WTC11 (cell line): ENCODE measurements at regions not wholly inside any gene's neighbourhood (a gene's known extent, or its start where the extent isn't known, plus 50 kb on each side); places are given as distances from the start of the nearest gene placed in this dataset.

Experiments used
- ATAC-seq: fragments of 200-7000 bp; cut with Tn5 transposase; 2 replicates; pipeline ENCODE4 v1.10.0; 2021; ENCODE audit warnings: mild to moderate bottlenecking, moderate library complexity
- CTCF ChIA-PET: fragments of 300-600 bp; sonication (Branson Sonifier 250); formaldehyde crosslinking; loops from one replicate; lab custom pipeline; 2021; ENCODE audit warnings: antibody characterized with exemption; lab: Charles Lee
- POLR2A ChIA-PET: fragments of 350-600 bp; sonication (Branson Sonifier 250); formaldehyde crosslinking; loops from one replicate; lab custom pipeline; 2021; ENCODE audit warnings: antibody characterized with exemption; lab: Charles Lee
- DNase-seq: peaks from one replicate; pipeline ENCODE4 v3.0.0; 2021; ENCODE audit warnings: low spot score
- H3K27ac Mint-ChIP-seq: 2 replicates; pipeline ENCODE4 v1.8.0; 2021; ENCODE audit warnings: mixed read lengths
- H3K27me3 Mint-ChIP-seq: 2 replicates; pipeline ENCODE4 v1.8.0; 2021; ENCODE audit warnings: low read depth, mild to moderate bottlenecking, moderate library complexity, mixed read lengths
- H3K36me3 Mint-ChIP-seq: 2 replicates; pipeline ENCODE4 v1.8.0; 2021; ENCODE audit warnings: mixed read lengths
- H3K4me1 Mint-ChIP-seq: 2 replicates; pipeline ENCODE4 v1.8.0; 2022; ENCODE audit warnings: mixed read lengths
- H3K4me3 Mint-ChIP-seq: 2 replicates; pipeline ENCODE4 v1.8.0; 2021; ENCODE audit warnings: mild to moderate bottlenecking, moderate library complexity, mixed read lengths
- H3K9me3 Mint-ChIP-seq: 2 replicates; pipeline ENCODE4 v1.8.0; 2021; ENCODE audit warnings: mixed read lengths
- ATF1 ChIP-seq: sonication (generic); formaldehyde crosslinking; IDR thresholded peaks from 2 replicates; pipeline ENCODE4 v1.8.1; 2023; ENCODE audit warnings: mild to moderate bottlenecking, moderate library complexity, missing genetic modification reagents
- CBFB ChIP-seq: sonication (generic); formaldehyde crosslinking; IDR thresholded peaks from 2 replicates; pipeline ENCODE4 v1.8.1; 2022; ENCODE audit warnings: mild to moderate bottlenecking, low read depth, missing genetic modification reagents
- CREB1 ChIP-seq: sonication (generic); formaldehyde crosslinking; IDR thresholded peaks from 2 replicates; pipeline ENCODE4 v1.8.0; 2023; ENCODE audit warnings: mild to moderate bottlenecking, missing genetic modification reagents
- FOXJ3 ChIP-seq: sonication (generic); formaldehyde crosslinking; IDR thresholded peaks from 2 replicates; pipeline ENCODE4 v1.9.0; 2021; ENCODE audit warnings: missing genetic modification reagents, mild to moderate bottlenecking, borderline replicate concordance
- FOXK1 ChIP-seq: sonication (generic); formaldehyde crosslinking; IDR thresholded peaks from 2 replicates; pipeline ENCODE4 v1.8.0; 2022; ENCODE audit warnings: mild to moderate bottlenecking, moderate library complexity, missing genetic modification reagents
- FOXP1 ChIP-seq: sonication (generic); formaldehyde crosslinking; IDR thresholded peaks from 2 replicates; pipeline ENCODE4 v1.8.0; 2022; ENCODE audit warnings: missing genetic modification reagents, mild to moderate bottlenecking, moderate library complexity, borderline replicate concordance
- IRF2 ChIP-seq: sonication (generic); formaldehyde crosslinking; IDR thresholded peaks from 2 replicates; pipeline ENCODE4 v1.8.0; 2022; ENCODE audit warnings: low read depth, missing genetic modification reagents, borderline replicate concordance
- JAZF1 ChIP-seq: fragments of 250-450 bp; sonication (Bioruptor Pico); IDR thresholded peaks from 2 replicates; pipeline ENCODE4 v1.9.0; 2021; ENCODE audit warnings: moderate library complexity, mild to moderate bottlenecking, inconsistent platforms
- NFE2L1 ChIP-seq: sonication (generic); formaldehyde crosslinking; IDR thresholded peaks from 2 replicates; pipeline ENCODE4 v1.8.1; 2023; ENCODE audit warnings: missing genetic modification reagents
- NR1H2 ChIP-seq: sonication (generic); formaldehyde crosslinking; IDR thresholded peaks from 2 replicates; pipeline ENCODE4 v1.9.0; 2021; ENCODE audit warnings: mild to moderate bottlenecking, moderate library complexity, missing genetic modification reagents
- NR3C1 ChIP-seq: sonication (generic); formaldehyde crosslinking; conservative IDR thresholded peaks from 2 replicates; pipeline ENCODE4 v1.8.1; 2023; ENCODE audit warnings: low read depth, mild to moderate bottlenecking, missing genetic modification reagents
- OVOL2 ChIP-seq: fragments of 250-450 bp; sonication (Bioruptor Pico); IDR thresholded peaks from 2 replicates; pipeline ENCODE4 v1.9.0; 2021; ENCODE audit warnings: mild to moderate bottlenecking, borderline replicate concordance
- PRRX2 ChIP-seq: fragments of 250-450 bp; sonication (Bioruptor Pico); IDR thresholded peaks from 2 replicates; pipeline ENCODE4 v1.8.0; 2021; ENCODE audit warnings: mild to moderate bottlenecking
- SMAD4 ChIP-seq: sonication (generic); formaldehyde crosslinking; IDR thresholded peaks from 2 replicates; pipeline ENCODE4 v1.8.0; 2022; ENCODE audit warnings: mild to moderate bottlenecking, missing genetic modification reagents
- TP53 ChIP-seq: sonication (generic); formaldehyde crosslinking; IDR thresholded peaks from 2 replicates; pipeline ENCODE4 v1.8.1; 2023; ENCODE audit warnings: mild to moderate bottlenecking, missing genetic modification reagents
- ZNF396 ChIP-seq: fragments of 250-450 bp; sonication (Bioruptor Pico); IDR thresholded peaks from 2 replicates; pipeline ENCODE4 v1.8.0; 2021; ENCODE audit warnings: mild to moderate bottlenecking, moderate library complexity, borderline replicate concordance
- TF ChIP-seq, protein P1 (sequence below): sonication (generic); formaldehyde crosslinking; IDR thresholded peaks from 2 replicates; pipeline ENCODE4 v1.8.1; 2023; ENCODE audit warnings: mild to moderate bottlenecking, missing genetic modification reagents, borderline replicate concordance
- TF ChIP-seq, protein P2 (sequence below): sonication (generic); formaldehyde crosslinking; IDR thresholded peaks from 2 replicates; pipeline ENCODE4 v1.8.0; 2023; ENCODE audit warnings: mild to moderate bottlenecking, missing genetic modification reagents
- TF ChIP-seq, protein P3 (sequence below): sonication (generic); formaldehyde crosslinking; IDR thresholded peaks from 2 replicates; pipeline ENCODE4 v1.8.0; 2023; ENCODE audit warnings: missing genetic modification reagents, mild to moderate bottlenecking, borderline replicate concordance
- TF ChIP-seq, protein P4 (sequence below): sonication (generic); formaldehyde crosslinking; IDR thresholded peaks from 2 replicates; pipeline ENCODE4 v1.8.1; 2023; ENCODE audit warnings: mild to moderate bottlenecking, missing genetic modification reagents
- TF ChIP-seq, protein P5 (sequence below): sonication (generic); formaldehyde crosslinking; IDR thresholded peaks from 2 replicates; pipeline ENCODE4 v1.8.1; 2022; ENCODE audit warnings: mild to moderate bottlenecking, moderate library complexity, missing genetic modification reagents
- TF ChIP-seq, protein P6 (sequence below): sonication (generic); formaldehyde crosslinking; IDR thresholded peaks from 2 replicates; pipeline ENCODE4 v1.8.1; 2022; ENCODE audit warnings: low read depth, missing genetic modification reagents, borderline replicate concordance
- TF ChIP-seq, protein P7 (sequence below): sonication (generic); formaldehyde crosslinking; IDR thresholded peaks from 2 replicates; pipeline ENCODE4 v1.8.0; 2022; ENCODE audit warnings: mild to moderate bottlenecking, missing genetic modification reagents

DNA sequence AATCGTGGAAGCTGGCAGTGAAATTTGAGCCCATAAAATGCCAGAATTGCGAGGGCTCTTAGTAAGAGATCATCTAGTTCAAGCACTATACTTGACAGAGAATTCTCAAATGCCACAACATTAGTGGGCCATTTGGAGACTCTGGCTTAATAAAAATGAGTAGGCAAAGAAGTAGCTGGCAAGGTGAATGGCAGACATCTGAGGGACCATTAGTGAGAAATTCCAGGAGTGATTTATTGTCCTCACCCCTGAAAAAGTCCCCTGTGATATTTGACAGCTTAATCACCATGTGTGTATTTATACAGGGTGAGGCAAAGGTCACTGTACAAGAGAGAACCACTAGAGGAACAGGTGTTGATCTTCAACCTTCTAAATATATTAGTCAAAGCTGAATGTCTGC is 207.5 kb downstream of the CHRDL1 start (continued):
- TF ChIP-seq, protein P1, sequence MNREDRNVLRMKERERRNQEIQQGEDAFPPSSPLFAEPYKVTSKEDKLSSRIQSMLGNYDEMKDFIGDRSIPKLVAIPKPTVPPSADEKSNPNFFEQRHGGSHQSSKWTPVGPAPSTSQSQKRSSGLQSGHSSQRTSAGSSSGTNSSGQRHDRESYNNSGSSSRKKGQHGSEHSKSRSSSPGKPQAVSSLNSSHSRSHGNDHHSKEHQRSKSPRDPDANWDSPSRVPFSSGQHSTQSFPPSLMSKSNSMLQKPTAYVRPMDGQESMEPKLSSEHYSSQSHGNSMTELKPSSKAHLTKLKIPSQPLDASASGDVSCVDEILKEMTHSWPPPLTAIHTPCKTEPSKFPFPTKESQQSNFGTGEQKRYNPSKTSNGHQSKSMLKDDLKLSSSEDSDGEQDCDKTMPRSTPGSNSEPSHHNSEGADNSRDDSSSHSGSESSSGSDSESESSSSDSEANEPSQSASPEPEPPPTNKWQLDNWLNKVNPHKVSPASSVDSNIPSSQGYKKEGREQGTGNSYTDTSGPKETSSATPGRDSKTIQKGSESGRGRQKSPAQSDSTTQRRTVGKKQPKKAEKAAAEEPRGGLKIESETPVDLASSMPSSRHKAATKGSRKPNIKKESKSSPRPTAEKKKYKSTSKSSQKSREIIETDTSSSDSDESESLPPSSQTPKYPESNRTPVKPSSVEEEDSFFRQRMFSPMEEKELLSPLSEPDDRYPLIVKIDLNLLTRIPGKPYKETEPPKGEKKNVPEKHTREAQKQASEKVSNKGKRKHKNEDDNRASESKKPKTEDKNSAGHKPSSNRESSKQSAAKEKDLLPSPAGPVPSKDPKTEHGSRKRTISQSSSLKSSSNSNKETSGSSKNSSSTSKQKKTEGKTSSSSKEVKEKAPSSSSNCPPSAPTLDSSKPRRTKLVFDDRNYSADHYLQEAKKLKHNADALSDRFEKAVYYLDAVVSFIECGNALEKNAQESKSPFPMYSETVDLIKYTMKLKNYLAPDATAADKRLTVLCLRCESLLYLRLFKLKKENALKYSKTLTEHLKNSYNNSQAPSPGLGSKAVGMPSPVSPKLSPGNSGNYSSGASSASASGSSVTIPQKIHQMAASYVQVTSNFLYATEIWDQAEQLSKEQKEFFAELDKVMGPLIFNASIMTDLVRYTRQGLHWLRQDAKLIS = no peak
- TF ChIP-seq, protein P2, sequence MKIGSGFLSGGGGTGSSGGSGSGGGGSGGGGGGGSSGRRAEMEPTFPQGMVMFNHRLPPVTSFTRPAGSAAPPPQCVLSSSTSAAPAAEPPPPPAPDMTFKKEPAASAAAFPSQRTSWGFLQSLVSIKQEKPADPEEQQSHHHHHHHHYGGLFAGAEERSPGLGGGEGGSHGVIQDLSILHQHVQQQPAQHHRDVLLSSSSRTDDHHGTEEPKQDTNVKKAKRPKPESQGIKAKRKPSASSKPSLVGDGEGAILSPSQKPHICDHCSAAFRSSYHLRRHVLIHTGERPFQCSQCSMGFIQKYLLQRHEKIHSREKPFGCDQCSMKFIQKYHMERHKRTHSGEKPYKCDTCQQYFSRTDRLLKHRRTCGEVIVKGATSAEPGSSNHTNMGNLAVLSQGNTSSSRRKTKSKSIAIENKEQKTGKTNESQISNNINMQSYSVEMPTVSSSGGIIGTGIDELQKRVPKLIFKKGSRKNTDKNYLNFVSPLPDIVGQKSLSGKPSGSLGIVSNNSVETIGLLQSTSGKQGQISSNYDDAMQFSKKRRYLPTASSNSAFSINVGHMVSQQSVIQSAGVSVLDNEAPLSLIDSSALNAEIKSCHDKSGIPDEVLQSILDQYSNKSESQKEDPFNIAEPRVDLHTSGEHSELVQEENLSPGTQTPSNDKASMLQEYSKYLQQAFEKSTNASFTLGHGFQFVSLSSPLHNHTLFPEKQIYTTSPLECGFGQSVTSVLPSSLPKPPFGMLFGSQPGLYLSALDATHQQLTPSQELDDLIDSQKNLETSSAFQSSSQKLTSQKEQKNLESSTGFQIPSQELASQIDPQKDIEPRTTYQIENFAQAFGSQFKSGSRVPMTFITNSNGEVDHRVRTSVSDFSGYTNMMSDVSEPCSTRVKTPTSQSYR (CRISPR knock-in tag) = no peak
- TF ChIP-seq, protein P3, sequence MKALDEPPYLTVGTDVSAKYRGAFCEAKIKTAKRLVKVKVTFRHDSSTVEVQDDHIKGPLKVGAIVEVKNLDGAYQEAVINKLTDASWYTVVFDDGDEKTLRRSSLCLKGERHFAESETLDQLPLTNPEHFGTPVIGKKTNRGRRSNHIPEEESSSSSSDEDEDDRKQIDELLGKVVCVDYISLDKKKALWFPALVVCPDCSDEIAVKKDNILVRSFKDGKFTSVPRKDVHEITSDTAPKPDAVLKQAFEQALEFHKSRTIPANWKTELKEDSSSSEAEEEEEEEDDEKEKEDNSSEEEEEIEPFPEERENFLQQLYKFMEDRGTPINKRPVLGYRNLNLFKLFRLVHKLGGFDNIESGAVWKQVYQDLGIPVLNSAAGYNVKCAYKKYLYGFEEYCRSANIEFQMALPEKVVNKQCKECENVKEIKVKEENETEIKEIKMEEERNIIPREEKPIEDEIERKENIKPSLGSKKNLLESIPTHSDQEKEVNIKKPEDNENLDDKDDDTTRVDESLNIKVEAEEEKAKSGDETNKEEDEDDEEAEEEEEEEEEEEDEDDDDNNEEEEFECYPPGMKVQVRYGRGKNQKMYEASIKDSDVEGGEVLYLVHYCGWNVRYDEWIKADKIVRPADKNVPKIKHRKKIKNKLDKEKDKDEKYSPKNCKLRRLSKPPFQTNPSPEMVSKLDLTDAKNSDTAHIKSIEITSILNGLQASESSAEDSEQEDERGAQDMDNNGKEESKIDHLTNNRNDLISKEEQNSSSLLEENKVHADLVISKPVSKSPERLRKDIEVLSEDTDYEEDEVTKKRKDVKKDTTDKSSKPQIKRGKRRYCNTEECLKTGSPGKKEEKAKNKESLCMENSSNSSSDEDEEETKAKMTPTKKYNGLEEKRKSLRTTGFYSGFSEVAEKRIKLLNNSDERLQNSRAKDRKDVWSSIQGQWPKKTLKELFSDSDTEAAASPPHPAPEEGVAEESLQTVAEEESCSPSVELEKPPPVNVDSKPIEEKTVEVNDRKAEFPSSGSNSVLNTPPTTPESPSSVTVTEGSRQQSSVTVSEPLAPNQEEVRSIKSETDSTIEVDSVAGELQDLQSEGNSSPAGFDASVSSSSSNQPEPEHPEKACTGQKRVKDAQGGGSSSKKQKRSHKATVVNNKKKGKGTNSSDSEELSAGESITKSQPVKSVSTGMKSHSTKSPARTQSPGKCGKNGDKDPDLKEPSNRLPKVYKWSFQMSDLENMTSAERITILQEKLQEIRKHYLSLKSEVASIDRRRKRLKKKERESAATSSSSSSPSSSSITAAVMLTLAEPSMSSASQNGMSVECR (CRISPR knock-in tag) = no peak
- TF ChIP-seq IRF2 (CRISPR knock-in tag) (no peak), ZNF396 (CRISPR knock-in tag) (no peak), FOXK1 (CRISPR knock-in tag) (no peak), CBFB (CRISPR knock-in tag) (no peak), NR3C1 (CRISPR knock-in tag) (no peak), SMAD4 (CRISPR knock-in tag) (no peak), OVOL2 (CRISPR knock-in tag) (no peak), TP53 (no peak)
- TF ChIP-seq, protein P4, sequence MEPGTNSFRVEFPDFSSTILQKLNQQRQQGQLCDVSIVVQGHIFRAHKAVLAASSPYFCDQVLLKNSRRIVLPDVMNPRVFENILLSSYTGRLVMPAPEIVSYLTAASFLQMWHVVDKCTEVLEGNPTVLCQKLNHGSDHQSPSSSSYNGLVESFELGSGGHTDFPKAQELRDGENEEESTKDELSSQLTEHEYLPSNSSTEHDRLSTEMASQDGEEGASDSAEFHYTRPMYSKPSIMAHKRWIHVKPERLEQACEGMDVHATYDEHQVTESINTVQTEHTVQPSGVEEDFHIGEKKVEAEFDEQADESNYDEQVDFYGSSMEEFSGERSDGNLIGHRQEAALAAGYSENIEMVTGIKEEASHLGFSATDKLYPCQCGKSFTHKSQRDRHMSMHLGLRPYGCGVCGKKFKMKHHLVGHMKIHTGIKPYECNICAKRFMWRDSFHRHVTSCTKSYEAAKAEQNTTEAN (CRISPR knock-in tag) = no peak
- TF ChIP-seq, all 79 proteins: peak for 0

DNA sequence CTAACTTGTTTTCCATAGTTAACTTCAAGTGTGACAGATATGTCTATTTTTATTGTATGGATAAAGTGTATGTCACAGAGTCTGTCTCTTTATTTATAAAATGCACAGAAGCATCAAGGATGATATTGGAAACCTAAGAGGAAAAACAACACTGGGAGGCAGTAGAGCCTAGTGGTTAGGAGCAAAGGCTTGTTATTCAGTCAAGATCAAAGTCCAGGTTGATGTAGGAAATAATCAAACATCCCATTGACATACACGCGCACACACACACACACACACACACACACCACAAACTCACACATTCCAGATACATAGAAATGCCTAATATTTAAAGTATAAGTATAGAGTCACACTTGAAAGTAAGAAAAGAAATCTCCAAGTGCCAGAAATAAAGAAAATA is 206.8 kb downstream of the CHRDL1 start:
- POLR2A ChIA-PET = no interaction called here
- TF ChIP-seq ATF1 (CRISPR knock-in tag) (no peak), FOXJ3 (CRISPR knock-in tag) (no peak), CREB1 (CRISPR knock-in tag) (no peak), NFE2L1 (CRISPR knock-in tag) (no peak), PRRX2 (CRISPR knock-in tag) (no peak), JAZF1 (CRISPR knock-in tag) (no peak), NR1H2 (no peak), FOXP1 (CRISPR knock-in tag) (no peak)
- TF ChIP-seq, protein P5, sequence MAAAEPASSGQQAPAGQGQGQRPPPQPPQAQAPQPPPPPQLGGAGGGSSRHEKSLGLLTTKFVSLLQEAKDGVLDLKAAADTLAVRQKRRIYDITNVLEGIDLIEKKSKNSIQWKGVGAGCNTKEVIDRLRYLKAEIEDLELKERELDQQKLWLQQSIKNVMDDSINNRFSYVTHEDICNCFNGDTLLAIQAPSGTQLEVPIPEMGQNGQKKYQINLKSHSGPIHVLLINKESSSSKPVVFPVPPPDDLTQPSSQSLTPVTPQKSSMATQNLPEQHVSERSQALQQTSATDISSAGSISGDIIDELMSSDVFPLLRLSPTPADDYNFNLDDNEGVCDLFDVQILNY (CRISPR knock-in tag) = no peak
- TF ChIP-seq, protein P6, sequence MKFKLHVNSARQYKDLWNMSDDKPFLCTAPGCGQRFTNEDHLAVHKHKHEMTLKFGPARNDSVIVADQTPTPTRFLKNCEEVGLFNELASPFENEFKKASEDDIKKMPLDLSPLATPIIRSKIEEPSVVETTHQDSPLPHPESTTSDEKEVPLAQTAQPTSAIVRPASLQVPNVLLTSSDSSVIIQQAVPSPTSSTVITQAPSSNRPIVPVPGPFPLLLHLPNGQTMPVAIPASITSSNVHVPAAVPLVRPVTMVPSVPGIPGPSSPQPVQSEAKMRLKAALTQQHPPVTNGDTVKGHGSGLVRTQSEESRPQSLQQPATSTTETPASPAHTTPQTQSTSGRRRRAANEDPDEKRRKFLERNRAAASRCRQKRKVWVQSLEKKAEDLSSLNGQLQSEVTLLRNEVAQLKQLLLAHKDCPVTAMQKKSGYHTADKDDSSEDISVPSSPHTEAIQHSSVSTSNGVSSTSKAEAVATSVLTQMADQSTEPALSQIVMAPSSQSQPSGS (CRISPR knock-in tag) = no peak
- TF ChIP-seq, protein P7, sequence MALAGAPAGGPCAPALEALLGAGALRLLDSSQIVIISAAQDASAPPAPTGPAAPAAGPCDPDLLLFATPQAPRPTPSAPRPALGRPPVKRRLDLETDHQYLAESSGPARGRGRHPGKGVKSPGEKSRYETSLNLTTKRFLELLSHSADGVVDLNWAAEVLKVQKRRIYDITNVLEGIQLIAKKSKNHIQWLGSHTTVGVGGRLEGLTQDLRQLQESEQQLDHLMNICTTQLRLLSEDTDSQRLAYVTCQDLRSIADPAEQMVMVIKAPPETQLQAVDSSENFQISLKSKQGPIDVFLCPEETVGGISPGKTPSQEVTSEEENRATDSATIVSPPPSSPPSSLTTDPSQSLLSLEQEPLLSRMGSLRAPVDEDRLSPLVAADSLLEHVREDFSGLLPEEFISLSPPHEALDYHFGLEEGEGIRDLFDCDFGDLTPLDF (CRISPR knock-in tag) = no peak

More for the DNA sequence above, 206.8 kb downstream of the CHRDL1 start:
- no peaks in the 10 kb centered on the region for H3K36me3 Mint-ChIP-seq
- H3K27me3 Mint-ChIP-seq = no peaks in the 10 kb centered on the region
- CTCF ChIA-PET = no interaction called here
- ATAC-seq (no peak), DNase-seq (no peak)
- H3K4me3 Mint-ChIP-seq = no peak overlapping the region
- no peaks in the 10 kb centered on the region for H3K9me3 Mint-ChIP-seq
- peaks cover 29% of the 10 kb centered on the region for H3K4me1 Mint-ChIP-seq
- no peak overlapping the region for H3K27ac Mint-ChIP-seq
